ENCODE measurements at regions not wholly inside any gene's neighbourhood (a gene's known extent, or its start where the extent isn't known, plus 50 kb on each side); places are given as distances from the start of the nearest gene placed in this dataset.

GRCh38 chr2:136482006-136482405 is 283.3 kb upstream of the THSD7B start:
- TF ChIP-seq CTCF (IDR thresholded peaks at IDR 0.05) = no peak
- no peak for TF ChIP-seq POLR2A (IDR thresholded peaks at IDR 0.05)
- TF ChIP-seq POLR2AphosphoS5 (IDR thresholded peaks at IDR 0.05) = no peak

Measured in gastroesophageal sphincter (tissue), 3 donors.